ACC112 (cell line): ENCODE measurements at regions not wholly inside any gene's neighbourhood (a gene's known extent, or its start where the extent isn't known, plus 50 kb on each side); places are given as distances from the start of the nearest gene placed in this dataset.

Source experiments
- H2AFZ ChIP-seq: fragments of 200-600 bp; sonication (generic); one replicate; pipeline ENCODE4 v1.6.0; 2017; ENCODE audit warnings: antibody characterized with exemption, low read length; ENCODE audit not compliant: unreplicated experiment
- H3K27ac ChIP-seq: fragments of 200-600 bp; sonication (generic); 2 replicates; pipeline ENCODE4 v1.5.1; 2014; ENCODE audit warnings: low read depth, mild to moderate bottlenecking, antibody characterized with exemption, low read length, moderate library complexity
- H3K27me3 ChIP-seq: fragments of 200-600 bp; sonication (generic); 2 replicates; pipeline ENCODE4 v1.6.1; 2014; ENCODE audit warnings: mild to moderate bottlenecking, antibody characterized with exemption, low read length, moderate library complexity, mixed read lengths; ENCODE audit not compliant: insufficient read depth
- H3K36me3 ChIP-seq: fragments of 200-600 bp; sonication (generic); 2 replicates; pipeline ENCODE4 v1.6.1; 2016; ENCODE audit warnings: mild to moderate bottlenecking, antibody characterized with exemption, low read length, moderate library complexity, mixed read lengths; ENCODE audit not compliant: insufficient read depth
- H3K4me1 ChIP-seq: fragments of 200-600 bp; sonication (generic); one replicate; pipeline ENCODE4 v1.6.1; 2016; ENCODE audit warnings: low read length, mixed read lengths; ENCODE audit not compliant: insufficient read depth, unreplicated experiment, control insufficient read depth
- H3K4me3 ChIP-seq: fragments of 200-600 bp; sonication (generic); 2 replicates; pipeline ENCODE4 v1.5.1; 2014; ENCODE audit warnings: mild to moderate bottlenecking, low read depth, low read length
- H3K79me2 ChIP-seq: fragments of 200-600 bp; sonication (generic); one replicate; pipeline ENCODE4 v1.6.0; 2016; ENCODE audit warnings: low read length; ENCODE audit not compliant: control insufficient read depth, unreplicated experiment, insufficient read depth

DNA sequence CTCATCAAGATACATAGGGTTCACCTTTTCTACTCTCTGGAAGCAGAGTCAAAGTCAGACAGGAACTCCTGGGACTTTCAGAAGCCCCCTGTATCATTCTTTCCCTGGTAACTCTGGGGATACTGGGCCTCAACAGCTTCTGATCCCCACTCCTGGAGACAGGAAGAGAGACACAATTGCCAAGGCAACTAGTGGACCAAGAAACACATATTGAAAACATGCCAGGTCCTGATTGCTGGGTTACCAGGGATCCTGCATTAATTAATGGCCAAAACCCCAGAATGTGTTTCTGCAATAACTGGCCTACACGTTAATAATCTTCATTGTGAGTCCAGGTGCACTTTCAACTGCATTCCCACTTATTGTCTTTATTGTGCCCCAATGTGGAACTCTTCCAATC lies 260.8 kb upstream of the POU2AF2 start:
- no peaks in the 10 kb centered on the region for H3K79me2 ChIP-seq
- H3K36me3 ChIP-seq, result no peaks in the 10 kb centered on the region
- no peak overlapping the region for H3K27ac ChIP-seq
- H3K4me1 ChIP-seq, result peaks cover 22% of the 10 kb centered on the region
- no peak overlapping the region for H2AFZ ChIP-seq
- H3K4me3 ChIP-seq, result no peak overlapping the region
- H3K27me3 ChIP-seq, result no peaks in the 10 kb centered on the region

DNA sequence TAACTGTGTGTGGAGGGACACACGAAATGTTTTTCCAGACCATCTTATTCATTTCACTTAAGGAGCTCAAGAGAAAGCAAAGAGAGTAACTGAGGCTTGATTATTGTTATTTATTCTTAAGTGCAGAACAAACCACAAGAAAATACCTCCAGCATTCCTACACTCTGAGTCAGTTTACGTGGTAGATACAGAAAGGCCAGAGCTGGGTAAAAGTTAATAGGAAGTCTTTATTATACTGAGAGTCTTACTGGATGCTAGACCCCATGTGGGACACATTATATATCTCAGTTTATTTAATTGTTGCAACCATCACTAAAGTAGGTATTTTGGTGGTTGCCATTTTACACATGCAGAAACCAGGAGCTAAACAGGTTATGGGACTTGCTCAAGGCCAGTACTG lies 261.4 kb upstream of the POU2AF2 start:
- no peak overlapping the region for H3K4me3 ChIP-seq
- H3K36me3 ChIP-seq, result no peaks in the 10 kb centered on the region
- peaks cover 23% of the 10 kb centered on the region for H3K4me1 ChIP-seq
- H3K79me2 ChIP-seq, result no peaks in the 10 kb centered on the region
- no peaks in the 10 kb centered on the region for H3K27me3 ChIP-seq
- H2AFZ ChIP-seq, result no peak overlapping the region
- no peak overlapping the region for H3K27ac ChIP-seq

DNA sequence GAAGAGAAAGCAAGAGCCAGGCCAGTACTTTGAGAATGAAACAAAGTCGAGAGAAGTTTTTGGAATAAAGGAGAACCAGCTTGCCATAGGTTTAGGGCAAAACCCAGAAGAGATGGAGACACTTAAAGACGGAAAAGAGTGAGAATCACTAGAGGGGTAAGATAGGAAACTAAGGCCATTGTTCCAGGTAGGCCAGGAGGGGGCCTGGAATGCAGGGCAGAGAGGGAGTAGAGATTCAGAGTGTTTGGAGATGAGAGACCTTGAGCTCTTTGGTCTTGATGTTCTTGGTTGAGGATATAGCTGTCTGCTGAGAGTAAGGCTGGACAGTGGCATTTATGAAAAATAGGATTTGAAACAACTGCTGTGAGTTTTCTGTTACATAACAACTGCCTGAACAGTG lies 263.3 kb upstream of the POU2AF2 start:
- no peaks in the 10 kb centered on the region for H3K79me2 ChIP-seq
- H3K36me3 ChIP-seq, result no peaks in the 10 kb centered on the region
- H3K4me3 ChIP-seq, result no peak overlapping the region
- peaks cover 23% of the 10 kb centered on the region for H3K4me1 ChIP-seq
- H2AFZ ChIP-seq, result no peak overlapping the region
- H3K27ac ChIP-seq, result no peak overlapping the region
- H3K27me3 ChIP-seq, result no peaks in the 10 kb centered on the region

DNA sequence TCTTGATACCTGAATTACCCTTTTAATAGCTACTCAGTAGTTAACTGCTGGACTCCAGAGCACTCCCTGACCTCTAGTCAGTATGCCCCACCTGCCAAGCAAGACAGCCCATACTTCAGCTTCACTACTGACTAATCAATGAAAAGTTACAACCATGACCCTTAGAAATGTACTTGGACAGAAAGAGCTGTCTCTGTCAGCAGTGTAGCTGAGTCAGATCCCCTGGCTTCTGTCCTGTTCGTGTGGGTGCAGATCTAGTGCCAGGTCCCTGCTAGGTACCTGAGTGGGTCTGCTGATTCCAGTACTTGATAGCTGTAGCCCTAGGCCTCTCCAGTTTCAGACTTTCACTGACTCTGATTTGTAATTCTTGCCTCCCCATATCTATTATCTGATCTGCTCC lies 265.8 kb upstream of the POU2AF2 start:
- peaks cover 21% of the 10 kb centered on the region for H3K4me1 ChIP-seq

DNA sequence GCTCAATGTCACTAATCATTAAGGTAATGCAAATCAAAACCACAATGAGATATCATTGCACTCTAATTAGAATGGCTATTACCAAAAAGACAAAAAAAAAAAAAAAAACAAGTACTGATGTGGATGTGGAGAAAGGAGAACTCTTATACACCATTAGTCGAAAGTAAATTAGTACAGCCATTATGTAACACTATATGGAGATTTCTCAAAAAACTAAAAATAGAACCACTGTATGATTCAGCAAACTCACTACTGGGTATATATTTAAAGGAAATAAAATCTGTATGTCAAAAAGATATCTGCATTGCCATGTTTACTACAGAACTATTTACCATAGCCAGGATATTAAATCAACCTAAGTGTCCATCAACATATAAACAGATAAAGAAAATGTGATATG lies 265.4 kb upstream of the ARHGAP20 start:
- Histone ChIP-seq H3K27ac (no peak overlapping the region), H2AFZ (no peak overlapping the region), H3K4me3 (no peak overlapping the region), H3K4me1 (peaks cover 26% of the 10 kb centered on the region), H3K27me3 (no peaks in the 10 kb centered on the region), H3K36me3 (no peaks in the 10 kb centered on the region), H3K79me2 (no peaks in the 10 kb centered on the region)

More for the DNA sequence above, 265.8 kb upstream of the POU2AF2 start:
- no peaks in the 10 kb centered on the region for H3K36me3 ChIP-seq
- H3K79me2 ChIP-seq, result no peaks in the 10 kb centered on the region
- no peak overlapping the region for H2AFZ ChIP-seq
- no peaks in the 10 kb centered on the region for H3K27me3 ChIP-seq
- no peak overlapping the region for H3K4me3 ChIP-seq
- H3K27ac ChIP-seq, result no peak overlapping the region

DNA sequence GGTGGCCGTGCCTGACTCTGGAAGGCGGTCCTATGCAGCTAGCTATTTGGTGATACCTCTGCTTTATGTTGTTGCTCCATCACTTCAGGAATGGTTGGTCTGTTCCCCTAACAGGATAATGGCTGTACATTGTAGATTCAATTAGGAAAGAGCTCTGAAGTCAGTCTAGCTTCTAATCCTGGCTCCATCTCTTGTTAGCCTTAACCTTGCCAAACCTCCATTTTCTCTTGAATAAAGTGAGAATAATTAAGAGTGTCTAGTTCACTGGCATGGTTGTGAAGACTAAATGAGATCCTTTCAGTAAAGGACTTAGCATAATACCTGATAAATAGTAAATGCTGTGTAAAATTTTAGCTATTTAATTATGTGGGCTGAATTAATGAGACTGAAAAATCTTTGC lies 262.5 kb upstream of the ARHGAP20 start:
- Histone ChIP-seq H3K36me3 (no peaks in the 10 kb centered on the region), H3K4me3 (no peak overlapping the region), H3K27ac (no peak overlapping the region), H3K27me3 (no peaks in the 10 kb centered on the region), H3K79me2 (no peaks in the 10 kb centered on the region), H3K4me1 (peaks cover 31% of the 10 kb centered on the region), H2AFZ (no peak overlapping the region)

DNA sequence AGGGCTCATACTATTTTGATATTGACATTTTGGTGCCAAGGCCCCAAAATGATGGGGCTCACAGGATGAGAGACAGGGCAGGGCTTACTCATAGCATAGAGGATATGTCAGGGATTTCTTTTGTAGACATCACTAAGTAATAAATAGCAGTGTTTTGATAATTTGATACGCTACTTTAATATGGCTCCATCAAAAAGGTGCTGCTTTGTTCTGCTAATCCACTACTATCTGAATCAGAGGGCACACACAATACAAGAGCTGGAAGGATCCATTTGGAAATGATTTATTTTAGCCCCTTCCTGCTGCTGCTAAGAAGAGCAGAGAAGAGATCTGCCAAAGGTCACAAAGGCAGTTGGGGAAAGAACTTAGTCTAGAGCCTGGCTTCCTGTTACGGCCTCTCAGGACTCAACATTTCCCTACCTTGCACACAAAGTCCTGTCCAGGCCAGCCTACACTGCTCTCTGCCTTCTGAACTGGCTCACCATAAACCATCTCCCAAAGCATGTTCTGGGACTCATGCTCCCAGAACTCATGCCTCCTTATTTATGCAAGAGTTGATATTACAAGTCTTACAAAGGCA lies 261.3 kb upstream of the ARHGAP20 start:
- Histone ChIP-seq H3K4me3 (no peak overlapping the region), H3K27ac (peak overlapping the region; percentile 70), H2AFZ (peak overlapping the region; percentile 17)

DNA sequence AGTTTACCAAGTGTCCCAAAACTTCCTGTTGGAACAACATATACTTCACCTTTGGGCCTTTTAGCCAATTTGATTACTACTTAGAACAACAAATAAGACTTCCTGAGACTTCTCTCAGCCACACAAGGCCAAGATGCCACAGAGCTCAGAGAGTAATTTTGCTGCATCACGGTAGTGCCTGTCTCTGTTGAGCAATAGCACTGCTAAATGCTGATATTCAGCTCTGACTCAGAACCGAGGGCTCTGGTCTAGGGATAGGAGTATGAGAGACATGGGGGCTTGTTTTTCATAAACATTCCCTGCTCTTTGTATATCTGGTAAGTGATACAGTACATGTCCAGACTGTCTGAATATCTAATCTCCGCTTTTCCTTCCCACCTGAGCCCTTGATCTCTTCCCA lies 260.4 kb upstream of the ARHGAP20 start:
- H3K27me3 ChIP-seq, result no peaks in the 10 kb centered on the region
- H3K4me1 ChIP-seq, result peaks cover 25% of the 10 kb centered on the region
- no peaks in the 10 kb centered on the region for H3K36me3 ChIP-seq
- H3K79me2 ChIP-seq, result no peaks in the 10 kb centered on the region
- H3K4me3 ChIP-seq, result no peak overlapping the region
- H2AFZ ChIP-seq, result peak overlapping the region; percentile 17
- peak overlapping the region; percentile 70 for H3K27ac ChIP-seq

More for the DNA sequence above, 261.3 kb upstream of the ARHGAP20 start:
- H3K36me3 ChIP-seq, result no peaks in the 10 kb centered on the region
- H3K27me3 ChIP-seq, result no peaks in the 10 kb centered on the region
- no peaks in the 10 kb centered on the region for H3K79me2 ChIP-seq
- H3K4me1 ChIP-seq, result peaks cover 25% of the 10 kb centered on the region

DNA sequence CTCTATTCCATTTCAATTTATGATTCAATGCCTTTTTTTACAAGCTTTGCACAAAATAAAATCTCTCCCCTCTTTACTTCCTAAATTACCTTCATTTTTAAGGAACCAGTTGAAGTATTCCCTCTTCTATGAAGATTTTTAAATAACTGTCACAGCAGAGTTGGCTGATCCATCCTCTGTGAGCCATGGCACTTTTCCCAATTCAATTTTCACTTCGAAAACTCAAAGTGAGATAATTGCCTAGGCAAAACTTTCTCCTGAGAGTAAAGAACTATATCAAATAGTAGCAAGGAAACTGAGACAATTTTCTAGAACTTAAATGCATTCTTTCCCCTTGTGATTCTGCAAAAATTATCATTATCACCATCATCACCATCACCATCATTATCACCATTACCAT lies 259.9 kb upstream of the ARHGAP20 start:
- H3K27me3 ChIP-seq, result no peaks in the 10 kb centered on the region
- H2AFZ ChIP-seq, result no peak overlapping the region
- no peaks in the 10 kb centered on the region for H3K79me2 ChIP-seq
- H3K4me3 ChIP-seq, result no peak overlapping the region
- peaks cover 25% of the 10 kb centered on the region for H3K4me1 ChIP-seq
- H3K36me3 ChIP-seq, result no peaks in the 10 kb centered on the region
- H3K27ac ChIP-seq, result peak overlapping the region; percentile 70

DNA sequence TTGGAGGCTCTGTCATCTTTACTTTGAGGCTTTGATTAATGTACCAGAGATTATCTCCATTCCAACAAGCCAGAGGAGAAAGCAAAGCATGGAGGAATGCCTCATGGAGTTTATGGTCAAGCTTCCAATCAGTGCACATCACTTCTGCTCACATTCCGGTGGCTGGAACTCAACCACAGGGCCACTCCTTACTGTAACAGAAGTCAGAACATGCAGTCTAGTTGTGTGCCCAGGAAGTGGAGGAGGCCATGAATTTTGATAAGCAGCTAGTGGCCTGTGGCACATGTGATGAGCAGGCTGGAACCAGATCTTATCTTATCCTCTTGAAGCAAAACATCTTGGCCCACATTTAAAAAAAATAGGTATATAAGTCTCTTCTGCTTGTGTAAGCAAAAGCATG lies 258.9 kb upstream of the ARHGAP20 start:
- Histone ChIP-seq H3K27me3 (no peaks in the 10 kb centered on the region), H3K79me2 (no peaks in the 10 kb centered on the region), H2AFZ (no peak overlapping the region), H3K4me3 (no peak overlapping the region), H3K4me1 (peaks cover 25% of the 10 kb centered on the region), H3K36me3 (no peaks in the 10 kb centered on the region), H3K27ac (no peak overlapping the region)

DNA sequence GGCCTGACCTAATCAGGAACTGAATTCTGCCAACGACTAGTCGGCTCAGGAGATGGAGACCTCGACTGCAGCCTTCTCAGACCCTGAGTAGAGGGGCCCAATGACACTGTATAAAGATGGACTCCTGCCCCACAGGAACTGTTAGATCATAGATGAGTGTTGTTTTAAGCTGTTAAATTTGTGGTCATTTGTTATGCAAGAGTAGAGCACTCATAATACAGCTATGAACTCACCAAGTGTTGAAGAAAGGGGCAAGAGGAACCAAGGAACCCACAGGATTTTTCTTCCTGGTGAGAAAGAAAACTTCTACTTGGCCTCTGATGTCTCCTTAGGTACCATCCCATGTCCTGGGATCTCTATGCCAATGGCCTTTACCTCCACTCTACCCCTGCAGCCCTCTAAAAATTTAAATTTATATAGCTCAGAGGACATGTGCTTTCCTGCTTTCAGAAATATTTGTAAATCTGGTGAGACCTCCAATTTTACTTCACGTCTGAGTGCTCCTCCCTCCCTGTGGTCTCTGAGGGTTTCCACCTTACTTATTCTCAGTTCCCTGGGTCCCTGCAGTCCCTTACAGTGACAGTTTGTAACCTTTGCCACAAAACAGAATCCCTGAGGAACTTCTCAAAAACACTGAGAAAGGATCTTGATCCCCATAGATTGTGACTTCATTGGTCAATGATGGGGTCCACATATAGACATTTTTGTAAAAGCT lies 256.3 kb upstream of the ARHGAP20 start:
- Histone ChIP-seq H2AFZ (no peak overlapping the region), H3K27me3 (no peaks in the 10 kb centered on the region), H3K4me1 (peaks cover 18% of the 10 kb centered on the region), H3K4me3 (no peak overlapping the region), H3K79me2 (no peaks in the 10 kb centered on the region), H3K36me3 (no peaks in the 10 kb centered on the region), H3K27ac (no peak overlapping the region)
